ENCODE measurements at regions not wholly inside any gene's neighbourhood (a gene's known extent, or its start where the extent isn't known, plus 50 kb on each side); places are given as distances from the start of the nearest gene placed in this dataset.

- no peak for TF ChIP-seq CTCF (IDR thresholded peaks at IDR 0.05)
- Mint-ChIP-seq H3K36me3 (ENCODE audit: unreplicated experiment) (peaks cover 2% of the 10 kb centered on the region), H3K27ac (ENCODE audit: unreplicated experiment) (no peak overlapping the region), H3K9me3 (ENCODE audit: unreplicated experiment) (peaks cover 6% of the 10 kb centered on the region), H3K4me3 (ENCODE audit: unreplicated experiment) (no peak overlapping the region), H3K4me1 (ENCODE audit: unreplicated experiment) (no peaks in the 10 kb centered on the region), H3K27me3 (ENCODE audit: unreplicated experiment) (peaks cover 2% of the 10 kb centered on the region)
- peak; percentile 69 for DNase-seq (ENCODE audit: extremely low spot score, unreplicated experiment)
Measured at GRCh38 chr11:69209421-69210309, 53.9 kb downstream of the SMIM38 start.

- TF ChIP-seq CTCF (IDR thresholded peaks at IDR 0.05), result no peak
- Mint-ChIP-seq H3K4me1 (ENCODE audit: unreplicated experiment) (no peaks in the 10 kb centered on the region), H3K36me3 (ENCODE audit: unreplicated experiment) (peaks cover 2% of the 10 kb centered on the region), H3K27ac (ENCODE audit: unreplicated experiment) (no peak overlapping the region), H3K27me3 (ENCODE audit: unreplicated experiment) (peaks cover 2% of the 10 kb centered on the region), H3K4me3 (ENCODE audit: unreplicated experiment) (no peak overlapping the region), H3K9me3 (ENCODE audit: unreplicated experiment) (peaks cover 6% of the 10 kb centered on the region)
- DNase-seq (ENCODE audit: extremely low spot score, unreplicated experiment), result no peak
Measured at GRCh38 chr11:69210310-69211035, 54.7 kb downstream of the SMIM38 start.

GRCh38 chr11:69211540-69211919 is 55.8 kb downstream of the SMIM38 start:
- Mint-ChIP-seq H3K36me3 (ENCODE audit: unreplicated experiment) (peaks cover 2% of the 10 kb centered on the region), H3K4me1 (ENCODE audit: unreplicated experiment) (no peaks in the 10 kb centered on the region), H3K4me3 (ENCODE audit: unreplicated experiment) (no peak overlapping the region), H3K27ac (ENCODE audit: unreplicated experiment) (no peak overlapping the region), H3K27me3 (ENCODE audit: unreplicated experiment) (peaks cover 2% of the 10 kb centered on the region), H3K9me3 (ENCODE audit: unreplicated experiment) (peaks cover 6% of the 10 kb centered on the region)
- TF ChIP-seq CTCF (IDR thresholded peaks at IDR 0.05), result no peak
- DNase-seq (ENCODE audit: extremely low spot score, unreplicated experiment), result peak; percentile 17

- DNase-seq (ENCODE audit: extremely low spot score, unreplicated experiment), result peak; percentile 70
- peaks cover 2% of the 10 kb centered on the region for H3K27me3 Mint-ChIP-seq (ENCODE audit: unreplicated experiment)
- H3K4me3 Mint-ChIP-seq (ENCODE audit: unreplicated experiment), result no peak overlapping the region
- peaks cover 6% of the 10 kb centered on the region for H3K9me3 Mint-ChIP-seq (ENCODE audit: unreplicated experiment)
- peaks cover 2% of the 10 kb centered on the region for H3K36me3 Mint-ChIP-seq (ENCODE audit: unreplicated experiment)
- H3K4me1 Mint-ChIP-seq (ENCODE audit: unreplicated experiment), result no peaks in the 10 kb centered on the region
- H3K27ac Mint-ChIP-seq (ENCODE audit: unreplicated experiment), result no peak overlapping the region
- TF ChIP-seq CTCF (IDR thresholded peaks at IDR 0.05), result peak; percentile 51
Measured at GRCh38 chr11:69211920-69212797, 56.4 kb downstream of the SMIM38 start.

All from osteocyte (in vitro differentiated cells).